ENCODE measurements at regions not wholly inside any gene's neighbourhood (a gene's known extent, or its start where the extent isn't known, plus 50 kb on each side); places are given as distances from the start of the nearest gene placed in this dataset.
"Not testable (repeated sequence)": the region's sequence is repeated elsewhere in the genome, so short reads cannot be mapped to it uniquely, and the experiment has no call there.

GRCh38 chrY:19644889-19645638 lies 99.5 kb downstream of the KDM5D start:
- no peak for DNase-seq

DNA sequence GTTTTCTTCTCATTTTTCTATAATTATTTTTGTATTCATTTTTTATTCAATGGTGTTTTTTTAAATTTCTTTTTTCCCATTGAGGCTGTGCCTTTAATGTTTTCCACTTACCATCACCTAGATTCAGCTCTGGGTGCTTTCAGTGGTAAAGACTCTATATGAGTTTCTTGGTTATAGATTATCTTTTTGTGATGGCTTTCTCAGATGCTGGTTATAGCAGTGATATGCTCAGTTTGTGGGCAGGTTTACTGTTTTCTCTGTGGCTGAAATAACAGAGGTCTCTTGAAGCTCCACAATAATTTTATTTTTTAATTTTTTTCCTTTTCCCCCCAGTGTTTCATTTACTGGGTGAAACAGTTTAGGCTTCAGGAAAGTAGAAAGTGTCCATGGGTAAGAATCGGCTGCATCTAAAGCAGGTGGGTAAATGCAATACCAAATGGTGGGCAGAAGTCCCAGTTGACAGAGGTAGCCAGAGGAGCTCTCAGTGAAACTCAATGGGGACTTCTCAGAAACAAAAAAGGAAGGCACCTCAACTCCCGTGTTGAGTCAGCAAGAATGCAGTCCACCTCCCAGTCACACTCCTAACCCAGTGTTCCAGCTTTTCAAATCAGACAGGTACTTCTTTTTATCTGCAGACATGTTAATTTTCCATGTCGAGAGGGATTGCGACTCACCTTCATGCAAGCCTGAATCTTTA lies 106.7 kb downstream of the KDM5D start:
- no peak for DNase-seq

DNA sequence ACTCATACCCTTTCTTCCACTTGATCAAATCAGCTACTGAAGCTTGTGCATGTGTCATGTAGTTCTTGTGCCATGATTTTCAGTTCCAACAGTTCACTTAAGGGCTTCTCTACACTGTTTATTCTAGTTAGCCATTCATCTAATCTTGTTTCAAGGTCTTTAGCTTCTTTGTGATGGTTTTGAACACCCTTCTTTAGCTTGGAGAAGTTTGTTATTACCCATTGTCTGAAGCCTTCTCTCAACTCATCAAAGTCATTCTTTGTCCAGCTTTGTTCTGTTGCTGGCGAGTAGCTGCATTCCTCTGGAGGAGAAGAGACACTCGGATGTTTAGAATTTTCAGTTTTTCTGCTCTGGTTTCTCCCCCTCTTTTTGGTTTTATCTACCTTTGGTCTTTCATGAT lies 115.6 kb downstream of the KDM5D start:
- no peak for DNase-seq

GRCh38 chrY:19622392-19622791 lies 122.1 kb downstream of the KDM5D start:
- no peak for DNase-seq

DNA sequence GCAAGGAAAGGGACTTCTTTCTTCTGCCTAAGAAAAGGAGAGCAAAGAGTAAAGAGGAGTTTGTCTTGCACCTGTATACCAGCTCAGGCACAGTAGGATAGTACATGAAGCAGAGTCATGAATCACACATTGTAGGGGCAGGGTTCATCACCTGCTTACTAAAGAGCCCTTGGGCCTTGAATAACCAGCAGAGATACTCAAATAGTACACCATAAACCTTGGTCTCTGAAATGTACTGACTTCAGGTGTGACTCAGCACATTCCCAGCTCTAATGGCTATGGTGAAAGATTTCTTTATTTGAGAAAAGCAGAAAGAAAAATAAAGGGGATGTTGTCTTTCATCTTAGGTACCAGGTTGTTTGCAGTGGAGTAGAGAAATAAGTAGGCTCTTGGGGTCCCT lies 122.8 kb downstream of the KDM5D start:
- no peak for DNase-seq

DNA sequence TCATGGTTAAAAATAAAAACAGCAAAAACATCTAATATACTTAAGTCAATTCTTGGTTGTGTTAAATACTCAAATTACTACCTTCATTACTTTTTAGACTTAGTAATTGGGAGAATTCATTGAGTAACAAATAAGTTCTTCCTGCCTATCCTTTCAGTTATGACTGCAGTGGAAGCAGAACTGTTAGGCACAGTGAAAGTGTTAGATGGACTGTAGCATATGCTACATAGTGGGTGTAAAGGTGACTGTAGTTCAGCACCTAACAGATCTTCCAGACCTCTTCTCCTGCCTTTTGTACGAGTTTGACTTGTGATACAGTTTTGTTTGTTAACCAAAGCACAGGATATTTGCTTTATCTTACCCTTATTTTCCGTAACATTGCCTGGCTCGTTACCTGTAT lies 143.4 kb downstream of the KDM5D start:
- no peak for DNase-seq

DNA sequence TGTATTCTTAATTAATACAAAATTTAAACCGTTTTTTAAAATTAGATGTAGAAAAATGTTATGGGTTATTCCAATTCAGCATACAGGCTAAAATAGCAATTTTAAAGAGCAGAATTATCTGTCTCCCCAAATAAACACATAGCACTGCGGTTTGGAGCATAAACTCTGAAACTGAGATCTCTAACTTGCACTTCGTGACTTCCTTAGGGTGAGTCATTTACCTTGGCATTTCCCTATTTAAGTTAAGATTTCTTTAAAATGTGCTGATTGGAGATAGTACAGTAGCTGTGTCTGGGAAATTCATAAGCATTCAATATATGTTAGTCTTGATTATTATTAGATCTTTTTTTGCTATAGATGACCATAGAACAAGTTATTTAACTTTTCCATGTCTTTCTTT lies 143.8 kb downstream of the KDM5D start:
- no peak for DNase-seq

DNA sequence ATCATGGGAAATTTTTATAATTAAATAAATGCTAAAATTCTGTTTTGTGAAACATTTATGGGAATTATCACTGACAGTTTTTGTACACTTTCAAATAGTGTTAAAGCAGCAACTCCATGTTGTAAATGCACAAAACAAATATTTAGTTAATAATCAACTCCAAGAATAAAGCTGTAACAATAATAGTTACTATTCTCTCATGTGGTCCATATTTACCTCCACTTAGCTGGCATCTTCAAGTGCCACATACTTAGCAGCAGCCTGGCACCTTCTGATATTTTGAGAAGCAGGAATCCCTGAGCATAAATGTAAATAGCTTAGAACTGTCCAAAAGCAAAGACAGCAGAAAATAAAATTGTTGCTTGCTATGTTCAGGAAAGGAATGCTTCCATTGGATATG lies 154.3 kb downstream of the KDM5D start:
- no peak for DNase-seq

DNA sequence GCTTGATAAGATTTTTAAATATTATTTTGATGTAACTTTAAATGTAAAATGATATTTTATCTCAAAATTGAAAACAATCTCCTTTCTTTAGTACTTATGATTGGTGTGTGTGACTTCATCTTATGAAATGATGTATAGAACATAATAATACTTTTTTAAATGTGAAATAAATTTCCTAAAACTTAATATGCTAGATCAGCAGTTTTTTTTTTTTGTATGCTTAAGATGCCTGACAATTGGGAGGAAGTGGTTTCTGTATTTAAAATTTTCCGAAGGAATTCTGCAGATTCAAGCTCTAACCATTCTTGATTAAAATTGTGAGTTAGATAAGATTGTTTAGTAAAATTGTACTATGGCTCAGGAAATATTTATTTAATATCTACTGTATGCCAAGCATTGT lies 154.9 kb downstream of the KDM5D start:
- DNase-seq, result no peak

DNA sequence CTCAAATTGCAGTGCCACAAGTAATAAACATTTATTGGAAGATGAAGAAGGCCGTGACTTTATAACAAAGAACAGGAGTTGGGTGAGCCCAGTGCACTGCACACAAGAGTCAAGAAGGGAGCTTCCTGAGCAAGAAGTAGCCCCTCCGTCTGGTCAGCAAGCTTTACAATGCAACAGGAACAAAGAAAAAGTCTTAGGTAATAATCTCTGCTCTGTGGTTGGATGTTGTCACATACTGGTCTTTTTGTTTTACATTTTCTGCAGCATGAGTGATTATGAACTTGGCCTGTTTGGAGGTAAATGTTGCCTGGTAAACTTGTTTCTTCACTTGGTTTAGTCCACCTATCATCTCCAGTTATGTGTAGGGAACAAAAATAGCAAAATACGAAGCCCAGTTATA lies 157.2 kb downstream of the KDM5D start:
- DNase-seq, result no peak

DNA sequence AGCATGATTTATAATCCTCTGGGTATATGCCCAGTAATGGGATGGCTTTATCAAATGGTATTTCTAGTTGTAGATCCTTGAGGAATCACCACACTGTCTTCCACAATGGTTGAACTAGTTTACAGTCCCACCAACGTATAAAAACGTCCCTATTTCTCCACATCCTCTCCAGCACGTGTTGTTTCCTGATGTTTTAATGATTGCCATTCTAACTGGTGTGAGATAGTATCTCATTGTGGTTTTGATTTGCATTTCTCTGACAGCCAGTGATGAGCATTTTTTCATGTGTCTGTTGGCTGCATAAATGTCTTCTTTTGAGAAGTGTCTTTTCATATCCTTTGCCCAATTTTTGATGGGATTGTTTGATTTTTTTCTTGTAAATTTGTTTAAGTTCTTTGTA lies 163.5 kb downstream of the KDM5D start:
- DNase-seq, result not testable (repeated sequence)

DNA sequence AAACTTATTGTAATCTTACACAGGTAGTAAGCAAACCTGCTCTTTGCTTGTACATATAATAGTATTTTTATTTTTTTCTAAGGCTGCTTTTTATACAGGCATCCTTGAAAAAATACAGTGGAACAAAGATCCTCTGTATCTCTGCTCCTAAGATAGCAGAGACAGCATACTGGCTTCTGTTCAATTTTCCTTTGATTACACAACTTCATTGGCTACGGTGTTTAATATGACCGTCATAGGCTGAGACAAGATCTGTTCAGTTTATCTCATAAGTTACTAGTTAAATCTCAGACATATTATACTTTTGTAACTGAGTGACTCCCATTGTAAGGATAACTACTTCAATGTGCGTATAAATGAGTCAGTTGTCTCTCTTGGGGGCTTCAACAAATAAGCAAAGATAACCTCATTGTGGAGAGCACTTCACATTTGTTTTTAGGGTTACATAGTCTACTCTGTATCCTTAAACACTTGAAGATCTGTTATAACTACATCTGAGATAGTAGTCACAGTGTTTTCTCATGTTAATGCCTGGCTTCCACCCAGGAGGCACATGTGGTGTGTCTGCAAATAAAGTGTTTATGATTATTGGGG lies 166.1 kb downstream of the KDM5D start:
- DNase-seq, result no peak

GRCh38 chrY:19577250-19577649 lies 167.3 kb downstream of the KDM5D start:
- DNase-seq, result no peak

GRCh38 chrY:19574939-19575338 lies 169.6 kb downstream of the KDM5D start:
- DNase-seq, result no peak

DNA sequence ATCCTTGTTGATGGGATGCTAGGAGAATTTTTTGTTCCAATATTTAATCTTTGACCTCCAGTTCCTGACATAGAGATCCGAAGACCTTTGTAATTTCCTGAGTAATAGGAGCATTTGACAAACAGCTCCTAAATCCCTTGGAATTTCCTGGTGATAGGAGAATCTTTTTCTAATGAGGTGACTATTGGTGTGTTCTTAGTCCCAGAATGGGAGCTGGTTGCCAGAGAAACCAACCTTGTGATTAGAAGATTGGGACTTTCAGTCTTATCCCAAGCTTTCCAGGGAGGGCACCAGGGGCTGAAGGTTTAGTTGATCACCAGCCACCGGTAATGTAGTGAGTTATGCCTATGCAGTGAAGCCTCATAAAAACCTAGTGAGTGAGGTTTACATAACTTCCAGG lies 170.9 kb downstream of the KDM5D start:
- no peak for DNase-seq

DNA sequence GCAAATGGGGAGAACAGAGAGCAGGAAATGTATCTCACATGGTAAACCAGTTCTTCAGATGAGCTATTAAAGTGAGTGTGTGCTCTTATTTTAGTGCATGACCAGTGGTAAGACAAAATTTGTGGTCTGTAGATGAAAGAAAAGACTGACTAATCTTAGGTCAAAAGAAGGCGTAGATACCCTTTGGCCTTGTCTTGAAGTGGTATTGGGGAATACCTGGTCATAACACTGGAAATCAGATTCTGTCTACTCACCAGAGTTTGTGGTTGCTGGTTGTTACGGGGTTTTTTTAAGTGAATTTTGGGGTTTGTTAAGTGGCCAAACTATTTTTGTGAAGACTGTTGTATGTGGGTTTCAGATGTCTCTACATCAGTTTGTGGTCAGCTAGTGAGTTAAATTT lies 173.5 kb downstream of the KDM5D start:
- no peak for DNase-seq

DNA sequence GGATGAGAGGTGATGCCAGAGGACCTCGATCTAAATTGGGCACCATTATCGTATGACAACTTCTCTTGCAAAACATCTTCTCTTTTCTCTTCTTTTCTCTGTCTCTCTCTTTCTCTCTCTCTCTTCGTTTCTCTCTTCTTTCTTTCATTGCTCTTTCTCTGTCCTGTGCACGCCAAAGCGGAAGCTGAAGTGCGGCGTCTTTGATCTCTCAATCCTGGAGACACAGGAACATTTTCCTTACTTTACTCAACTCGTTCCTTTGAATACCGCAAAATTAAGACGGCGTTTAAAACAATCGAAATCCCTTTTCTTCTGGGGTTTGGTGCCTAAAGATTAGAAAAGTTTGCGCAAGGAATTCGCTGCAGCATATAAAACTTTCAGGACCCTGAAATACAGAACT lies 176.6 kb downstream of the KDM5D start:
- no peak for DNase-seq

GRCh38 chrY:19567051-19567921 lies 177.2 kb downstream of the KDM5D start:
- peak; percentile 0 for DNase-seq

DNA sequence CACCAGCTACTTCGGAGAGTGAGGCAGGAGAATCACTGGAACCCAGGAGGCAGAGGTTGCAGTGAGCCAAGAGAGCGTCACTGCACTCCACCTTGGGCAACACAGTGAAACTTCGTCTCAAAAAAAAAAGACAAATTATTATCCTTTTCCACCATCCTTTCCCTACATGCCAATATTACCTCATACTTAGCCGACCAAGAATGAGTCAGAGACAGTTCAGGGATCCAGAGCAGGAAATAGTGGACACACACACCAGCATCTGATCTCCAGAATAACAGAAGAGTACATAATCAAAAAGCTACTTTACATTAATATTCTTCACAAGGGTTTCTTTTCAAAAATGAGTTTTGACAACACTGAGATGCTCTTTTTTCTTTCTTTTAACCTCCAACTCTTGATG lies 185.4 kb downstream of the KDM5D start:
- no peak for DNase-seq

DNA sequence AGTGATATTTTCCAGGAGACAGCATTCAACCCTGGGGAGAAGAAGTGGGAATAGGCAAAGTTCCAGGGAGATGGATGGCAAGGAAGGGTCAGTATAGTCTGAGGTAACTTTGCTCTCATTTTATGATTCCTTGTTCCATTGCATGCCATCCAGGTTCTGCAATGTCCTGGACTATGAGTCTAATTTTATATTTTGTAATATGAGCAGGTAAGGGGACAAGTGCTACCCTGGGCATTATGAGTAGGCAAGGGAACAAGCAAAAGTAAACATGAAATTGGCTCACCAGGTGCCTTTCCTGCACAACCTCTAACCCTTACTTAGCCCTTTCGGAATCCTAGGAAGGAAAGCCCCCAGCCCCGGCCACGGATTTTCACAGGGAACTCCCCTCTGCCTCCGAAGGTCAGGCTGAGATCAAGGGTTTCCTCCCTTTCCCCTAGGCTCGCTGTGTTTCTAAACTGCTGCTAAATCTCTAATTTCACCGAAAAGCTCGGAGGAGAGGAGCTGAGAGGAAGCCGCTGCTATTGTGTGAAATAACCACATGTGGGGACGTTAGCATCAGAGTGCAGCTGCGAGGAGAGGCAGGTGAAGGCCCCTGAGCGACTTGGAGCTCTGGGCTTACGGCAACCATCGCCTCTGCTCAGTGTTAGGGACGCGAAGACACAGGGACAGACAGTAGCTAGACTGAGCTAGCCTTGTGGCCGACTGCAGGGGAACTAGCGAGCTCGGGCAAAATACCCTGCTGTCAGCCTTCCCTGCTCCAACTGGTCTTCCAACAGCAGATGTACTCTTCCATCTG lies 194.7 kb downstream of the KDM5D start:
- no peak for DNase-seq

DNA sequence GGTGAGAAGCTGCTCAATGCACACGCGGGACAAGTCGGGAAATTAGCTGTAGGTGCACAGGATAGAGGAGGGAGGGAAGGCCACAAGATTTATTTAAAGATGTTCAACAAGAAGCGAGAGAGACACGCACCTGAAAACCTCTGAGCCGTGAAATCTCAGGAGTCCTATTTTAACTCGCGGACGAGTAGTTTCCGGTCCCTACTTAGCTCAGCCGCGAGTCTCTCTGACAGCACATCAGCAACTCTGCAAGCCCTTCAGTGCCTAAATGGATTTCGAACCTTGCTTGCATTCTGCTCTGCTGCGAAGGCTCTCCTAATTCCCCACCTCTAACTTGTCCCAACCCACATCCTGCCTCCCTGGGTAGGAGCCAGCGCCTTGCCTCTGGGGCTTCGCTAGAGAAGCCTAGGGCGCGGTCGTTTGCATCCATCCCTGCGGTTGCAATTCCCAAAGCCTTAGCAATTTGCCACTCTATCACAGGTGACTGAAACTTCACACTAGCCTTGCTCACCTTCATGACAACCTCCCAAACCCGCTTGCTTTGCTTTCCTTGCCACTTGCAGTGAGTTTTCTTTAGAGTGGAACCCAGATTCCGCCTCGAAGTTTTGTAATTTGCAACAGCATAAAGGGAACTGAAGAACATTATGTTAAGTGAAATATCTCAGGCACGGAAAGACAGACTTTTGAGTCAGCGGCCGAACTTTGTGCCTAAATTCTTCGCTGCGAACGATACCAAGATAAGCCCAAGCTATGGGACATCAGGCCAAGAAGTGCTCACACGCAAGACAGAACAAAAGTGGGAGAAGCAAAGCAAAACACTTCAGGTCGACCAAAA lies 202.8 kb downstream of the KDM5D start:
- DNase-seq, result no peak

GRCh38 chrY:19535697-19536096 lies 208.8 kb downstream of the KDM5D start:
- DNase-seq, result not testable (repeated sequence)

Measured in femur (tissue), 1 donor.